ENCODE measurements at regions not wholly inside any gene's neighbourhood (a gene's known extent, or its start where the extent isn't known, plus 50 kb on each side); places are given as distances from the start of the nearest gene placed in this dataset.

DNA sequence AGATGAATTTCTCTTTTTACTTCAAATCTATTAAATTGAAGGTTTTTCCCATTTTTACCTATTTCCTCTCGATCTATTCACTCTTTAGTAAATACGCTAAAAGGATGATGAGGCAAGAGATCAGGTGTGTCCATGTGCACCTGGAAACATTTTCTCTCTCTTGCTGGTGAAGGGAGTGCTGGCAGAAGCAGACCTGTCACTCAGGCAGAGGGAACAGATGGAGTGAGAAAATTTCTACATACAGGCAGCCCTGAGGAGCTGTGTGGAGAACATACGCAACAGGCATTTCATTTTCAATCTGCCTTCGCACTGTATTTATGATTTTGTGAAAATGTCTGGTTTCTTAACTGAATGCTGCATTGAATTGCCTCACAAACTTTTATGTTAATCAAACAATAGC lies 249.5 kb downstream of the GPM6A start (continued):
- TF ChIP-seq ETS1 (IDR thresholded peaks at IDR 0.05) (no peak), EZH2 (IDR thresholded peaks at IDR 0.05; ENCODE audit: low read depth, unreplicated experiment) (no peak), JUNB (IDR thresholded peaks at IDR 0.05; ENCODE audit: unreplicated experiment) (no peak), CREB1 (CRISPR knock-in tag; IDR thresholded peaks at IDR 0.05; ENCODE audit: low read depth) (no peak)
- TF ChIP-seq, protein P1, sequence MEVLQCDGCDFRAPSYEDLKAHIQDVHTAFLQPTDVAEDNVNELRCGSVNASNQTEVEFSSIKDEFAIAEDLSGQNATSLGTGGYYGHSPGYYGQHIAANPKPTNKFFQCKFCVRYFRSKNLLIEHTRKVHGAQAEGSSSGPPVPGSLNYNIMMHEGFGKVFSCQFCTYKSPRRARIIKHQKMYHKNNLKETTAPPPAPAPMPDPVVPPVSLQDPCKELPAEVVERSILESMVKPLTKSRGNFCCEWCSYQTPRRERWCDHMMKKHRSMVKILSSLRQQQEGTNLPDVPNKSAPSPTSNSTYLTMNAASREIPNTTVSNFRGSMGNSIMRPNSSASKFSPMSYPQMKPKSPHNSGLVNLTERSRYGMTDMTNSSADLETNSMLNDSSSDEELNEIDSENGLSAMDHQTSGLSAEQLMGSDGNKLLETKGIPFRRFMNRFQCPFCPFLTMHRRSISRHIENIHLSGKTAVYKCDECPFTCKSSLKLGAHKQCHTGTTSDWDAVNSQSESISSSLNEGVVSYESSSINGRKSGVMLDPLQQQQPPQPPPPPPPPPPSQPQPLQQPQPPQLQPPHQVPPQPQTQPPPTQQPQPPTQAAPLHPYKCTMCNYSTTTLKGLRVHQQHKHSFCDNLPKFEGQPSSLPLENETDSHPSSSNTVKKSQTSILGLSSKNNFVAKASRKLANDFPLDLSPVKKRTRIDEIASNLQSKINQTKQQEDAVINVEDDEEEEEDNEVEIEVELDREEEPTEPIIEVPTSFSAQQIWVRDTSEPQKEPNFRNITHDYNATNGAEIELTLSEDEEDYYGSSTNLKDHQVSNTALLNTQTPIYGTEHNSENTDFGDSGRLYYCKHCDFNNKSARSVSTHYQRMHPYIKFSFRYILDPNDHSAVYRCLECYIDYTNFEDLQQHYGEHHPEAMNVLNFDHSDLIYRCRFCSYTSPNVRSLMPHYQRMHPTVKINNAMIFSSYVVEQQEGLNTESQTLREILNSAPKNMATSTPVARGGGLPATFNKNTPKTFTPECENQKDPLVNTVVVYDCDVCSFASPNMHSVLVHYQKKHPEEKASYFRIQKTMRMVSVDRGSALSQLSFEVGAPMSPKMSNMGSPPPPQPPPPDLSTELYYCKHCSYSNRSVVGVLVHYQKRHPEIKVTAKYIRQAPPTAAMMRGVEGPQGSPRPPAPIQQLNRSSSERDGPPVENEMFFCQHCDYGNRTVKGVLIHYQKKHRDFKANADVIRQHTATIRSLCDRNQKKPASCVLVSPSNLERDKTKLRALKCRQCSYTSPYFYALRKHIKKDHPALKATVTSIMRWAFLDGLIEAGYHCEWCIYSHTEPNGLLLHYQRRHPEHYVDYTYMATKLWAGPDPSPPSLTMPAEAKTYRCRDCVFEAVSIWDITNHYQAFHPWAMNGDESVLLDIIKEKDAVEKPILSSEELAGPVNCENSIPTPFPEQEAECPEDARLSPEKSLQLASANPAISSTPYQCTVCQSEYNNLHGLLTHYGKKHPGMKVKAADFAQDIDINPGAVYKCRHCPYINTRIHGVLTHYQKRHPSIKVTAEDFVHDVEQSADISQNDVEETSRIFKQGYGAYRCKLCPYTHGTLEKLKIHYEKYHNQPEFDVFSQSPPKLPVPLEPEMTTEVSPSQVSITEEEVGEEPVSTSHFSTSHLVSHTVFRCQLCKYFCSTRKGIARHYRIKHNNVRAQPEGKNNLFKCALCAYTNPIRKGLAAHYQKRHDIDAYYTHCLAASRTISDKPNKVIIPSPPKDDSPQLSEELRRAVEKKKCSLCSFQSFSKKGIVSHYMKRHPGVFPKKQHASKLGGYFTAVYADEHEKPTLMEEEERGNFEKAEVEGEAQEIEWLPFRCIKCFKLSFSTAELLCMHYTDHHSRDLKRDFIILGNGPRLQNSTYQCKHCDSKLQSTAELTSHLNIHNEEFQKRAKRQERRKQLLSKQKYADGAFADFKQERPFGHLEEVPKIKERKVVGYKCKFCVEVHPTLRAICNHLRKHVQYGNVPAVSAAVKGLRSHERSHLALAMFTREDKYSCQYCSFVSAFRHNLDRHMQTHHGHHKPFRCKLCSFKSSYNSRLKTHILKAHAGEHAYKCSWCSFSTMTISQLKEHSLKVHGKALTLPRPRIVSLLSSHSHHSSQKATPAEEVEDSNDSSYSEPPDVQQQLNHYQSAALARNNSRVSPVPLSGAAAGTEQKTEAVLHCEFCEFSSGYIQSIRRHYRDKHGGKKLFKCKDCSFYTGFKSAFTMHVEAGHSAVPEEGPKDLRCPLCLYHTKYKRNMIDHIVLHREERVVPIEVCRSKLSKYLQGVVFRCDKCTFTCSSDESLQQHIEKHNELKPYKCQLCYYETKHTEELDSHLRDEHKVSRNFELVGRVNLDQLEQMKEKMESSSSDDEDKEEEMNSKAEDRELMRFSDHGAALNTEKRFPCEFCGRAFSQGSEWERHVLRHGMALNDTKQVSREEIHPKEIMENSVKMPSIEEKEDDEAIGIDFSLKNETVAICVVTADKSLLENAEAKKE (CRISPR knock-in tag; IDR thresholded peaks at IDR 0.05): no peak

Measured in GM23338 (cell line).